ENCODE measurements at regions not wholly inside any gene's neighbourhood (a gene's known extent, or its start where the extent isn't known, plus 50 kb on each side); places are given as distances from the start of the nearest gene placed in this dataset.

DNA sequence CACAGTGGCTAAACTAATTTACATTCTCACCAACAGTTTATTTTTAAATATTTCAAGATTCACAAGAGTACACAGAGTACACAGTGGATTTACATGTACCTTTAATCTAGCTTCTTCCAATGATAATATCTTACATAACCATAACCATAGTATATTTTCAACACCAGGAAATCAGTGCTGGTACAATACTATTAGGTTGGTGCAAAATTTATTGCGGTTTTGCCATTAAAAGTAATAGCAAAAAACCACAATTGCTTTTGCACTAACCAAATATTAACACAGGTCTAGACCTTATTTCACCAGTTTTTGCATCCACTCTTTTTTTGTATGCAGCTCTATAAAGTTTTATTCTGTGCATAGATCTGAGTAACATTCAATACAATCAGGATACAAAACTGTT is 163.0 kb downstream of the SCG2 start:
- Histone ChIP-seq H3K27me3 (ENCODE audit: low read depth) (no peaks in the 10 kb centered on the region), H3K27ac (replicated peaks) (no peak overlapping the region), H3K36me3 (no peaks in the 10 kb centered on the region), H3K4me1 (no peaks in the 10 kb centered on the region), H3K9me3 (replicated peaks) (no peaks in the 10 kb centered on the region), H3K4me3 (no peak overlapping the region)
- DNase-seq: no peak
- intact Hi-C loops (cut with micrococcal nuclease): no loop called here
- TF ChIP-seq, protein P1, sequence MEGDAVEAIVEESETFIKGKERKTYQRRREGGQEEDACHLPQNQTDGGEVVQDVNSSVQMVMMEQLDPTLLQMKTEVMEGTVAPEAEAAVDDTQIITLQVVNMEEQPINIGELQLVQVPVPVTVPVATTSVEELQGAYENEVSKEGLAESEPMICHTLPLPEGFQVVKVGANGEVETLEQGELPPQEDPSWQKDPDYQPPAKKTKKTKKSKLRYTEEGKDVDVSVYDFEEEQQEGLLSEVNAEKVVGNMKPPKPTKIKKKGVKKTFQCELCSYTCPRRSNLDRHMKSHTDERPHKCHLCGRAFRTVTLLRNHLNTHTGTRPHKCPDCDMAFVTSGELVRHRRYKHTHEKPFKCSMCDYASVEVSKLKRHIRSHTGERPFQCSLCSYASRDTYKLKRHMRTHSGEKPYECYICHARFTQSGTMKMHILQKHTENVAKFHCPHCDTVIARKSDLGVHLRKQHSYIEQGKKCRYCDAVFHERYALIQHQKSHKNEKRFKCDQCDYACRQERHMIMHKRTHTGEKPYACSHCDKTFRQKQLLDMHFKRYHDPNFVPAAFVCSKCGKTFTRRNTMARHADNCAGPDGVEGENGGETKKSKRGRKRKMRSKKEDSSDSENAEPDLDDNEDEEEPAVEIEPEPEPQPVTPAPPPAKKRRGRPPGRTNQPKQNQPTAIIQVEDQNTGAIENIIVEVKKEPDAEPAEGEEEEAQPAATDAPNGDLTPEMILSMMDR (IDR thresholded peaks at IDR 0.05; ENCODE audit: borderline replicate concordance): no peak

DNA sequence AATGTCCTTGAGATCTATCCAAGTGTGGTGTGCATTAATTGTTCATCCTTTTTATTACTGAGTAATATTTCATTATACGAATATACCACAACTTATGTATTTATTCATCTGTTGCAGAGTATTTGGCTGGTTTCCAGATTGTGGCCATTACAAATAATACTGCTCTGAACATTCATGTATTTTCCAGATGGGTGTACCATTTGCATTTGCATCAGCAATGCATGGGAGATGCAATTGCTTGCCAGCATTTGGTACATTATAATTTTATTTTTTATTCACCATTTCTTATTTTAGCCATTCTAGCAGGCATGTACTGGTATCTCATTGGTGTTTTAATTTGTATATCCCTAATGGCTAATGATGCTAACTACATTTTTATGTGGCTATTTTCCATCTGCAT is 162.4 kb downstream of the SCG2 start:
- intact Hi-C loops (cut with micrococcal nuclease): no loop called here
- no peak overlapping the region for H3K4me3 ChIP-seq
- TF ChIP-seq, protein P1 (IDR thresholded peaks at IDR 0.05; ENCODE audit: borderline replicate concordance): no peak
- no peak for DNase-seq
- H3K36me3 ChIP-seq: no peaks in the 10 kb centered on the region
- H3K27me3 ChIP-seq (ENCODE audit: low read depth): no peaks in the 10 kb centered on the region
- H3K27ac ChIP-seq (replicated peaks): no peak overlapping the region
- H3K9me3 ChIP-seq (replicated peaks): no peaks in the 10 kb centered on the region
- no peaks in the 10 kb centered on the region for H3K4me1 ChIP-seq

DNA sequence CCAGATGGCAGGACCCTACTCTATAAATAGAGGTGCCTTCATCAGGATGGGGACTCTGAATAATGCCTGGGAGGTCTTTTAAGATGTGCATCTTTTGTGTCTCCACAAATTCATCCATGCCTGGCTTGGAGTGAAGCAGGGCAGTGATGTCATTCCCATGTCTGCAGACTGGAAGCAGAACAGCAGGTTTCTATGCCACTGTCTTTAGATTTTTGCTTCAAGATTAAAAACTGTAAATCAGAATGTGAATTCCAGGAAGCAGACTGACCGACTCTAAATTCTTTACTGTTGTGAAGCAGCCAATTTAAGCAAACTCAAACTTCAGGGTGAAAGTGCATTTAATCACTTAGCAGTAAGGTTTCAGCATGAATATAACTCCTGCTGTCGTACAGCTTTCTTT is 159.3 kb downstream of the SCG2 start:
- Histone ChIP-seq H3K27me3 (ENCODE audit: low read depth) (no peaks in the 10 kb centered on the region), H3K4me3 (no peak overlapping the region), H3K9me3 (replicated peaks) (no peaks in the 10 kb centered on the region), H3K36me3 (no peaks in the 10 kb centered on the region), H3K4me1 (no peaks in the 10 kb centered on the region), H3K27ac (replicated peaks) (no peak overlapping the region)
- intact Hi-C loops (cut with micrococcal nuclease): no loop called here
- TF ChIP-seq, protein P1 (IDR thresholded peaks at IDR 0.05; ENCODE audit: borderline replicate concordance): no peak
- no peak for DNase-seq

DNA sequence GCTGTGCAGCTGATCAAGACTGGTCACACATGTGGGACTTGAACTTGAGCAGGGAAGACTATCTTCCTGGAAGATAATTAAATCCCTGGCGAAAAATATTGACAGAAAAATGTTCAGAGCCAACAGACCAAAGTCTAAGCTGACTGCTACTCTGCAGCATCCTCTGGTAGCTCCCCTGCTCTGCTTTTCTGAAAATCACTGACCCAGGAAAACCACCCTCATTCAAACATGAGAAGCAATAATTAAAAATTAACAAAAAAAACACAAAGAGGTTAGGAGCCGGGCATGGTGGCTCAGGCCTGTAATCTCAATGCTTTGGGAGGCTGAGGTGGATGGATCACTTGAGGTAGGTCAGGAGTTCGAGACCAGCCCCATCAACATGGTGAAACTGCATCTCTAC is 151.9 kb downstream of the SCG2 start:
- no peak overlapping the region for H3K27ac ChIP-seq (replicated peaks)
- DNase-seq: no peak
- H3K4me3 ChIP-seq: no peak overlapping the region
- no peaks in the 10 kb centered on the region for H3K27me3 ChIP-seq (ENCODE audit: low read depth)
- peaks cover 3% of the 10 kb centered on the region for H3K9me3 ChIP-seq (replicated peaks)
- no peaks in the 10 kb centered on the region for H3K4me1 ChIP-seq
- TF ChIP-seq, protein P1 (IDR thresholded peaks at IDR 0.05; ENCODE audit: borderline replicate concordance): no peak
- intact Hi-C loops (cut with micrococcal nuclease): no loop called here
- H3K36me3 ChIP-seq: no peaks in the 10 kb centered on the region

DNA sequence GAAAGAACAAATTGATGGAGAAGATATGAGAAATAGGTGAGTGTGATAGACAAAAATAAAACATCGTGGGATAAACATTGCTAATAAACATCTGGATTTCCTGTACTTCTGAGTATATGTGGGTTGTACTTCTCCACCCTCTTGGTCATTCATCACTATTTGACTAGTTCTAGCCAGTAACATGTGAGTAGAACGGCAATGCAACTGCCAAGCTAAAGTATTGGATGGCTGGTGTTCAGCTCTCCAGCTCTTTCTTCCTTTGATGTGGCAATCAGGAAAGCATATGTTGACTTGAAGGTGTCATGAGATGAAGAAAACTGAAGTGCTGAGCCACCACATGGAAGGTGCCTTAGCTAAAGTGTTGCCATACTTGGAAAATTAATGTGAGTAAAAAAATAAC is 144.9 kb downstream of the SCG2 start:
- H3K27ac ChIP-seq (replicated peaks): no peak overlapping the region
- no peaks in the 10 kb centered on the region for H3K36me3 ChIP-seq
- H3K27me3 ChIP-seq (ENCODE audit: low read depth): no peaks in the 10 kb centered on the region
- no peak for DNase-seq
- H3K4me1 ChIP-seq: no peaks in the 10 kb centered on the region
- TF ChIP-seq, protein P1 (IDR thresholded peaks at IDR 0.05; ENCODE audit: borderline replicate concordance): no peak
- H3K4me3 ChIP-seq: no peak overlapping the region
- intact Hi-C loops (cut with micrococcal nuclease): no loop called here
- H3K9me3 ChIP-seq (replicated peaks): no peaks in the 10 kb centered on the region
